ENCODE measurements at regions not wholly inside any gene's neighbourhood (a gene's known extent, or its start where the extent isn't known, plus 50 kb on each side); places are given as distances from the start of the nearest gene placed in this dataset.

DNA sequence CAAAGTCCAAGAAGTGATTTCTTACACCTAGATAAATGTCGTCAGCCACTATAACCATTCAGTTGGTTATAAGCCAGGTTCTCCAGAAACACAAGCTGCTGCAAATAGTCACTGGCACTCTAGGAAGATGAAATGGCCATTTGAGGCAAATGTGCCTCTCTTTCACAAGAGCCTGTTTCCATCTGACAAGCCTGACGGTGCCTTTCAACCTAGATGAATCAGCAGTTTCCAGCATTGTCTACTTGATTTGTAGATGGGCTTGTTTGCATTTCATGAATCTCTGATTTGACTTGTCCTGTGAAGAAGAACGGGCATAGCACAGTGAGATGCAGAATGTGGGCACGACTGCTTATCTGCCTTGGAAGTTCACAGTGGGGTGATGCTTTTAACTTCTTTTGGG is 327.2 kb downstream of the LMO7 start:
- TF ChIP-seq, protein P1, sequence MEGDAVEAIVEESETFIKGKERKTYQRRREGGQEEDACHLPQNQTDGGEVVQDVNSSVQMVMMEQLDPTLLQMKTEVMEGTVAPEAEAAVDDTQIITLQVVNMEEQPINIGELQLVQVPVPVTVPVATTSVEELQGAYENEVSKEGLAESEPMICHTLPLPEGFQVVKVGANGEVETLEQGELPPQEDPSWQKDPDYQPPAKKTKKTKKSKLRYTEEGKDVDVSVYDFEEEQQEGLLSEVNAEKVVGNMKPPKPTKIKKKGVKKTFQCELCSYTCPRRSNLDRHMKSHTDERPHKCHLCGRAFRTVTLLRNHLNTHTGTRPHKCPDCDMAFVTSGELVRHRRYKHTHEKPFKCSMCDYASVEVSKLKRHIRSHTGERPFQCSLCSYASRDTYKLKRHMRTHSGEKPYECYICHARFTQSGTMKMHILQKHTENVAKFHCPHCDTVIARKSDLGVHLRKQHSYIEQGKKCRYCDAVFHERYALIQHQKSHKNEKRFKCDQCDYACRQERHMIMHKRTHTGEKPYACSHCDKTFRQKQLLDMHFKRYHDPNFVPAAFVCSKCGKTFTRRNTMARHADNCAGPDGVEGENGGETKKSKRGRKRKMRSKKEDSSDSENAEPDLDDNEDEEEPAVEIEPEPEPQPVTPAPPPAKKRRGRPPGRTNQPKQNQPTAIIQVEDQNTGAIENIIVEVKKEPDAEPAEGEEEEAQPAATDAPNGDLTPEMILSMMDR (IDR thresholded peaks at IDR 0.05), result no peak
- no peak for TF ChIP-seq POLR2A (IDR thresholded peaks at IDR 0.05)
- TF ChIP-seq EP300 (IDR thresholded peaks at IDR 0.05), result no peak

Data from tibial nerve (tissue), 4 donors.